ENCODE measurements at regions not wholly inside any gene's neighbourhood (a gene's known extent, or its start where the extent isn't known, plus 50 kb on each side); places are given as distances from the start of the nearest gene placed in this dataset.

DNA sequence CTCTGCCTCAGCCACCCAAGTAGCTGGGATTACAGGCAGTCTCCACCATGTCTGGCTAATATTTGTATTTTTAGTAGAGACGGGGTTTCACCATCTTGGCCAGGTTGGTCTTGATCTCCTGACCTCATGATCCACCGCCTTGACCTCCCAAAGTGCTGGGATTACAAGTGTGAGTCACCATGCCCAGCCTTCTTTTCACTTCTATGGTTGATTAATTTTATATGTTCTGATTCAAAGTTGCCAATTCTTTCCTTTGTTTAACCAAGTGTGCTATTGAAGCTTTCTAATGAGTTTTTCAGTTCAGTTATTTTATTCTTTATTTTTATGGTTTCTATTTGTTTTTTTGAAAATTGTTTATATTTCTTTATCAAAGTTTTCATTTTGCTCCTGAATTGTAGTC, 133.1 kb upstream of the KCNJ3 start:
- no peak overlapping the region for H2AK9ac ChIP-seq (replicated peaks; ENCODE audit: low read depth, low read length, poor library complexity)
- no peaks in the 10 kb centered on the region for H3K27me3 ChIP-seq (ENCODE audit: control insufficient read depth, insufficient read depth, low read length)
- DNase-seq, result no peak
- ChIA-PET POLR2A (ENCODE audit: unreplicated experiment) (no interaction called here), CTCF (no interaction called here)
- H4K5ac ChIP-seq (ENCODE audit: low read depth, low read length), result no peak overlapping the region
- no peak overlapping the region for H4K8ac ChIP-seq (ENCODE audit: low read depth in 2 of 2, low read length in 2 of 2)
- H3K4ac ChIP-seq (ENCODE audit: low read depth, low read length), result no peak overlapping the region
- no peak overlapping the region for H3K14ac ChIP-seq (replicated peaks; ENCODE audit: low read depth, low read length)
- no peak overlapping the region for H3K9ac ChIP-seq (ENCODE audit: low read depth, low read length)
- no peak overlapping the region for H2BK15ac ChIP-seq (ENCODE audit: low read depth, low read length)
- H3K23ac ChIP-seq (ENCODE audit: low read depth, low read length), result no peak overlapping the region
- H4K20me1 ChIP-seq (ENCODE audit: insufficient read depth, low read length), result no peaks in the 10 kb centered on the region
- H3K4me2 ChIP-seq (ENCODE audit: low read depth, low read length), result no peak overlapping the region
- no peaks in the 10 kb centered on the region for H3K9me1 ChIP-seq (ENCODE audit: insufficient read depth, low read length)
- intact Hi-C loops (cut with micrococcal nuclease) (no loop called here), dilution Hi-C loops (cut with HindIII; ENCODE audit: low sequenced_read_pairs, unreplicated experiment) (no loop called here), in situ Hi-C loops (cut with MboI; ENCODE audit: low sequenced_read_pairs) (no loop called here)
- no peaks in the 10 kb centered on the region for H3K4me1 ChIP-seq (ENCODE audit: control insufficient read depth, insufficient read depth, low read length)
- H3K79me1 ChIP-seq (ENCODE audit: low read depth in 1 of 2, low read length in 2 of 2), result no peaks in the 10 kb centered on the region
- H3K9me3 ChIP-seq (ENCODE audit: control insufficient read depth, insufficient read depth, low read length), result peaks cover under 1% of the 10 kb centered on the region; the same call in 1 of the 2 replicates
- H4K91ac ChIP-seq (ENCODE audit: insufficient read depth, low read depth, low read length), result no peak overlapping the region
- no peak overlapping the region for H2BK20ac ChIP-seq (ENCODE audit: low read depth, low read length)
- no peak overlapping the region for H3K18ac ChIP-seq (ENCODE audit: low read depth, low read length)
- no peak overlapping the region for H2AK5ac ChIP-seq (ENCODE audit: low read depth, low read length)
- H2BK120ac ChIP-seq (ENCODE audit: low read depth, low read length), result no peak overlapping the region
- H3K4me3 ChIP-seq (ENCODE audit: insufficient read depth, low read depth, low read length), result no peak overlapping the region
- BruUV-seq (replicated peaks), result no TSS peak
- H3K36me3 ChIP-seq (ENCODE audit: control insufficient read depth, insufficient read depth, low read length), result no peaks in the 10 kb centered on the region
- no CpG with 5 or more reads among the region's 2 CpGs for WGBS, 2 experiments (ENCODE audit: extremely low coverage in 2 of 2, insufficient read length in 1 of 2)
- H3K56ac ChIP-seq (ENCODE audit: extremely low read depth, insufficient read depth, low read length), result no peak overlapping the region
- no peak overlapping the region for H2BK5ac ChIP-seq (ENCODE audit: low read depth, low read length, poor library complexity, severe bottlenecking)
- ATAC-seq (ENCODE audit: low read depth), result no peak
- no peak overlapping the region for H2AFZ ChIP-seq (replicated peaks; ENCODE audit: low read length, poor library complexity)
- no peak overlapping the region for H3K27ac ChIP-seq (ENCODE audit: insufficient read depth, low read length)
- no peak for TF ChIP-seq BHLHE40 (IDR thresholded peaks at IDR 0.05; ENCODE audit: low read depth, low read length)
- no peak for TF ChIP-seq RAD21 (IDR thresholded peaks at IDR 0.05; ENCODE audit: low read length)
- TF ChIP-seq MAZ (IDR thresholded peaks at IDR 0.05; ENCODE audit: borderline replicate concordance, low read depth, low read length), result no peak
- TF ChIP-seq RCOR1 (IDR thresholded peaks at IDR 0.05; ENCODE audit: insufficient replicate concordance, low read length), result no peak
- TF ChIP-seq SMC3 (IDR thresholded peaks at IDR 0.05; ENCODE audit: low read depth, low read length), result no peak
- TF ChIP-seq FOS (IDR thresholded peaks at IDR 0.05; ENCODE audit: low read depth, low read length), result no peak
- TF ChIP-seq RFX5 (IDR thresholded peaks at IDR 0.05; ENCODE audit: low read depth, low read length), result no peak
- no peak for TF ChIP-seq CEBPB (IDR thresholded peaks at IDR 0.05; ENCODE audit: low read depth, low read length)
- TF ChIP-seq MAFK (IDR thresholded peaks at IDR 0.05; ENCODE audit: low read depth, low read length), result no peak
- no peak for TF ChIP-seq NFE2L2 (IDR thresholded peaks at IDR 0.05; ENCODE audit: low read depth, low read length)
- TF ChIP-seq, protein P1, sequence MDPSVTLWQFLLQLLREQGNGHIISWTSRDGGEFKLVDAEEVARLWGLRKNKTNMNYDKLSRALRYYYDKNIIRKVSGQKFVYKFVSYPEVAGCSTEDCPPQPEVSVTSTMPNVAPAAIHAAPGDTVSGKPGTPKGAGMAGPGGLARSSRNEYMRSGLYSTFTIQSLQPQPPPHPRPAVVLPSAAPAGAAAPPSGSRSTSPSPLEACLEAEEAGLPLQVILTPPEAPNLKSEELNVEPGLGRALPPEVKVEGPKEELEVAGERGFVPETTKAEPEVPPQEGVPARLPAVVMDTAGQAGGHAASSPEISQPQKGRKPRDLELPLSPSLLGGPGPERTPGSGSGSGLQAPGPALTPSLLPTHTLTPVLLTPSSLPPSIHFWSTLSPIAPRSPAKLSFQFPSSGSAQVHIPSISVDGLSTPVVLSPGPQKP (IDR thresholded peaks at IDR 0.05; ENCODE audit: borderline replicate concordance, low read depth, low read length), result no peak
- no peak for TF ChIP-seq CTCF (conservative IDR thresholded peaks at IDR 0.05; ENCODE audit: low read depth, low read length)
- no peak for TF ChIP-seq MXI1 (IDR thresholded peaks at IDR 0.05; ENCODE audit: borderline replicate concordance, low read depth, low read length)
